ENCODE measurements at regions not wholly inside any gene's neighbourhood (a gene's known extent, or its start where the extent isn't known, plus 50 kb on each side); places are given as distances from the start of the nearest gene placed in this dataset.

DNA sequence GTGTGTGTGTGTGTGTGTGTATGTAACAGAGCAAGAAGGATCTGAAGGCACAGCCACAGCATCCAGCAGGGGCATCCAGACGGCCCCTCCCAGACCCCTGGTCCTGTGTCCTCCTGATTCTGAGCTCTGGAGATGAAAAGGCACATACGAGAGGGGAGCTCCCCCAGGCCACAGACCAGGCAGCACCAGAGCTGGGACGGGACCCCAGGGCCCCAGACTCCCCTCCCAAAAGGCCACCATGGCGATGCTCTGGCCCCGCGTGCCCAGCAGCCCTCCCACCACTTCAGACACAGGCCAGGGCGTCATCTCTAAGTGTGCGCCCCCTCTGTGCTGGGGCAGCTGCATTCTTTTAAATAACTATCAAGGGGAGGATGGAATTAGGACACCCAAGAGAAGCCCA is 245.8 kb downstream of the MATN1 start:
- SMC1A ChIA-PET (ENCODE audit: uncharacterized antibody, unreplicated experiment), result no interaction called here

More for the DNA sequence above, 245.8 kb downstream of the MATN1 start:
- intact Hi-C loops (cut with micrococcal nuclease; ENCODE audit: unreplicated experiment) (no loop called here), in situ Hi-C loops (cut with MboI) (no loop called here)
- DNase-seq (ENCODE audit: low read depth, low spot score), result no peak
- no peaks in the 10 kb centered on the region for H3K27me3 ChIP-seq (replicated peaks in 1 of 2; ENCODE audit: control insufficient read depth in 2 of 2, insufficient read depth in 2 of 2, low read length in 1 of 2)
- no peak overlapping the region for H3K9ac ChIP-seq (ENCODE audit: control insufficient read depth, insufficient read depth, low read length)
- ChIA-PET RAD21 (ENCODE audit: unreplicated experiment) (no interaction called here), CTCF (no interaction called here), POLR2A (no interaction called here)
- no peaks in the 10 kb centered on the region for H4K20me1 ChIP-seq (ENCODE audit: control insufficient read depth, insufficient read depth)
- no peak overlapping the region for H3K4me2 ChIP-seq (ENCODE audit: control insufficient read depth, insufficient read depth)
- no peak for FAIRE-seq
- no peak overlapping the region for H2AFZ ChIP-seq (ENCODE audit: control insufficient read depth, low read depth, low read length)
- H3K27ac ChIP-seq (ENCODE audit: control insufficient read depth, insufficient read depth), result no peak overlapping the region
- no peaks in the 10 kb centered on the region for H3K79me2 ChIP-seq (ENCODE audit: control insufficient read depth, insufficient read depth, low read length)
- ATAC-seq, result no peak
- no peaks in the 10 kb centered on the region for H3K36me3 ChIP-seq (ENCODE audit: control insufficient read depth in 2 of 2, insufficient read depth in 2 of 2, low read length in 1 of 2)
- BruUV-seq (replicated peaks), result no TSS peak
- no peaks in the 10 kb centered on the region for H3K4me1 ChIP-seq (ENCODE audit: control insufficient read depth, insufficient read depth, low read length)
- WGBS (ENCODE audit: insufficient coverage, insufficient replicate concordance, low lambda C conversion rate, missing lambda C conversion rate), result 17% methylated on average over 8 of the region's 8 CpGs
- TF ChIP-seq, protein P1, sequence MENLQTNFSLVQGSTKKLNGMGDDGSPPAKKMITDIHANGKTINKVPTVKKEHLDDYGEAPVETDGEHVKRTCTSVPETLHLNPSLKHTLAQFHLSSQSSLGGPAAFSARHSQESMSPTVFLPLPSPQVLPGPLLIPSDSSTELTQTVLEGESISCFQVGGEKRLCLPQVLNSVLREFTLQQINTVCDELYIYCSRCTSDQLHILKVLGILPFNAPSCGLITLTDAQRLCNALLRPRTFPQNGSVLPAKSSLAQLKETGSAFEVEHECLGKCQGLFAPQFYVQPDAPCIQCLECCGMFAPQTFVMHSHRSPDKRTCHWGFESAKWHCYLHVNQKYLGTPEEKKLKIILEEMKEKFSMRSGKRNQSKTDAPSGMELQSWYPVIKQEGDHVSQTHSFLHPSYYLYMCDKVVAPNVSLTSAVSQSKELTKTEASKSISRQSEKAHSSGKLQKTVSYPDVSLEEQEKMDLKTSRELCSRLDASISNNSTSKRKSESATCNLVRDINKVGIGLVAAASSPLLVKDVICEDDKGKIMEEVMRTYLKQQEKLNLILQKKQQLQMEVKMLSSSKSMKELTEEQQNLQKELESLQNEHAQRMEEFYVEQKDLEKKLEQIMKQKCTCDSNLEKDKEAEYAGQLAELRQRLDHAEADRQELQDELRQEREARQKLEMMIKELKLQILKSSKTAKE (IDR thresholded peaks at IDR 0.05; ENCODE audit: low read depth, poor library complexity, severe bottlenecking), result no peak
- TF ChIP-seq RUNX3 (IDR thresholded peaks at IDR 0.05; ENCODE audit: low read length), result no peak
- no peak for TF ChIP-seq RCOR1 (conservative IDR thresholded peaks at IDR 0.05; ENCODE audit: low read depth, low read length)
- TF ChIP-seq SIX5 (IDR thresholded peaks at IDR 0.05; ENCODE audit: low read depth, low read length, severe bottlenecking), result no peak
- TF ChIP-seq SREBF1 (IDR thresholded peaks at IDR 0.05; ENCODE audit: low read length), result no peak
- TF ChIP-seq, protein P2, sequence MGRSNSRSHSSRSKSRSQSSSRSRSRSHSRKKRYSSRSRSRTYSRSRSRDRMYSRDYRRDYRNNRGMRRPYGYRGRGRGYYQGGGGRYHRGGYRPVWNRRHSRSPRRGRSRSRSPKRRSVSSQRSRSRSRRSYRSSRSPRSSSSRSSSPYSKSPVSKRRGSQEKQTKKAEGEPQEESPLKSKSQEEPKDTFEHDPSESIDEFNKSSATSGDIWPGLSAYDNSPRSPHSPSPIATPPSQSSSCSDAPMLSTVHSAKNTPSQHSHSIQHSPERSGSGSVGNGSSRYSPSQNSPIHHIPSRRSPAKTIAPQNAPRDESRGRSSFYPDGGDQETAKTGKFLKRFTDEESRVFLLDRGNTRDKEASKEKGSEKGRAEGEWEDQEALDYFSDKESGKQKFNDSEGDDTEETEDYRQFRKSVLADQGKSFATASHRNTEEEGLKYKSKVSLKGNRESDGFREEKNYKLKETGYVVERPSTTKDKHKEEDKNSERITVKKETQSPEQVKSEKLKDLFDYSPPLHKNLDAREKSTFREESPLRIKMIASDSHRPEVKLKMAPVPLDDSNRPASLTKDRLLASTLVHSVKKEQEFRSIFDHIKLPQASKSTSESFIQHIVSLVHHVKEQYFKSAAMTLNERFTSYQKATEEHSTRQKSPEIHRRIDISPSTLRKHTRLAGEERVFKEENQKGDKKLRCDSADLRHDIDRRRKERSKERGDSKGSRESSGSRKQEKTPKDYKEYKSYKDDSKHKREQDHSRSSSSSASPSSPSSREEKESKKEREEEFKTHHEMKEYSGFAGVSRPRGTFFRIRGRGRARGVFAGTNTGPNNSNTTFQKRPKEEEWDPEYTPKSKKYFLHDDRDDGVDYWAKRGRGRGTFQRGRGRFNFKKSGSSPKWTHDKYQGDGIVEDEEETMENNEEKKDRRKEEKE (IDR thresholded peaks at IDR 0.05), result no peak
- H3K9me3 ChIP-seq (replicated peaks; ENCODE audit: control insufficient read depth, insufficient read depth, low read length), result no peaks in the 10 kb centered on the region; the same call in 2 of the 3 replicates
- H3K4me3 ChIP-seq, result no peak overlapping the region
